ENCODE measurements at regions not wholly inside any gene's neighbourhood (a gene's known extent, or its start where the extent isn't known, plus 50 kb on each side); places are given as distances from the start of the nearest gene placed in this dataset.
"Not testable (repeated sequence)": the region's sequence is repeated elsewhere in the genome, so short reads cannot be mapped to it uniquely, and the experiment has no call there.

DNA sequence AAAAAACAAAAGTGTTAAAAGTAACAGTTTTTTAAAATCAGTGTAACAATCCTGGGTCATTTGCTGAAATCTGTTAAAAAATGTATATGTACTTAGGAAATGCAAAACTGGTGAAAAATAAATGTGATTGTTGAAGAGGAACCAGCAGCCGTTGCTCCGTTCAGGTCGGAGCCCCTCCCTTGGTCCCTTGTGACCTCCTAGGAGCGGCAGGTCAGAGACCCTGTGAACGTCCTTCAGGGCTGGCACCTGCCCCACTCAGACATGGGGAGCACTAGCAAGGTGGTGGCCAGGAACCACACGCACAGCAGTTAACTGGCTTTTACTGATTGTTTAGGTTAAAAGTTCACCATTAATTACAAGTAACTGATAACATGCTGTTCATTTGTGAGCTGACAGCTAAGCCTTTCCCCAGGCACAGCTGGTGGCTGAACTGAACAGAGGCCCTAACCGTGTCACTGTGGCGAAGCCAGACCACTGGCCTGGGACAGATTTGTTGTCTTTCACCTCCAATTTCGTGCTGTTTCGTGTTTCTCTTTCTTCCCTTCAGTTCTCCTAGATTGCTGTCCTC, 159.2 kb upstream of the ALKAL2 start:
- DNase-seq (ENCODE audit: low read depth): no peak

DNA sequence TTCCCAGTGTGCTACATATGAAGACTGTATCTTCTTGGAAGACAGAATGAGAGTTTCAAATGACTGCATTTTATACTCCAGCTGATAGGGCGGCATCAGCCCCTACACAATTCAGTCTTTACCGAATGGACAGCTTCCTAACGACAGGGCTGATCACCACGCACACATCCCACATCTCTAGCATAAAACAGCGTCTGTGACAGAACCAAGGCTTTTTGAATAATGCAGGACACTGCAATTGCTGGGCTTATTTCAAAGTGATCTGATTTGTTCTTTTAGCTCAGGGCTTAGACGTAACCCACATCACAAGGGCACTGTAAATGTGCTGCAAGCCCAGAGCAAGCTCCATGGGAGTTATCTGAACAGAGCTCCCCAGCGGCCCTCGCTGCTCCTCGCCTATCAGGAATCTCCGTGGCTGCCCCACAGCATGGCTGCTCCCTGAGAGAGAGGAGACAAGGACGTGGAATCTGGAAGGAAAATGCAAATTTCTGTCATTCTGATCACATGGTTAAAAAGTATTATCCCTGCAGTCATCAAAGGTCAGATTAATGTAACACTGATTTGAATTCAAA, 158.5 kb upstream of the ALKAL2 start:
- no peak for DNase-seq (ENCODE audit: low read depth)

DNA sequence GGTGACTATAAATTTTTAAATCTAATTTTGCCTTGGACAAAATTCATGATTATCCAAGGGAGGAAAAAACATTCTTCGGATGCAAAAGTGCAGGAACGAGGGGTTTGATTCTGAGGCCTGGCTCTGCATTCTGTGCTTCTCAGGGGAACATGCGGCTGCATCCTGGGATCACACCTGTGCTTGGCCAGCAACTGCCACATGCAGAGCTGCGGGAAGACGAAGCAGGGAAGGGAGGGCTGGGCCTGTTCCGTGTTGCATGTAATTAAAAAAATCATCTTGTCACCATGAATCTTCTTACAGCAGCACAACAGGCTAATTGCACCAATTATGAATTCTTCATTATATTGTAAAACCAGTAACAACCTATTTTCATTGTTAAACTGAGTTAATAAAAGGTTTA, 158.0 kb upstream of the ALKAL2 start:
- DNase-seq (ENCODE audit: low read depth): no peak

DNA sequence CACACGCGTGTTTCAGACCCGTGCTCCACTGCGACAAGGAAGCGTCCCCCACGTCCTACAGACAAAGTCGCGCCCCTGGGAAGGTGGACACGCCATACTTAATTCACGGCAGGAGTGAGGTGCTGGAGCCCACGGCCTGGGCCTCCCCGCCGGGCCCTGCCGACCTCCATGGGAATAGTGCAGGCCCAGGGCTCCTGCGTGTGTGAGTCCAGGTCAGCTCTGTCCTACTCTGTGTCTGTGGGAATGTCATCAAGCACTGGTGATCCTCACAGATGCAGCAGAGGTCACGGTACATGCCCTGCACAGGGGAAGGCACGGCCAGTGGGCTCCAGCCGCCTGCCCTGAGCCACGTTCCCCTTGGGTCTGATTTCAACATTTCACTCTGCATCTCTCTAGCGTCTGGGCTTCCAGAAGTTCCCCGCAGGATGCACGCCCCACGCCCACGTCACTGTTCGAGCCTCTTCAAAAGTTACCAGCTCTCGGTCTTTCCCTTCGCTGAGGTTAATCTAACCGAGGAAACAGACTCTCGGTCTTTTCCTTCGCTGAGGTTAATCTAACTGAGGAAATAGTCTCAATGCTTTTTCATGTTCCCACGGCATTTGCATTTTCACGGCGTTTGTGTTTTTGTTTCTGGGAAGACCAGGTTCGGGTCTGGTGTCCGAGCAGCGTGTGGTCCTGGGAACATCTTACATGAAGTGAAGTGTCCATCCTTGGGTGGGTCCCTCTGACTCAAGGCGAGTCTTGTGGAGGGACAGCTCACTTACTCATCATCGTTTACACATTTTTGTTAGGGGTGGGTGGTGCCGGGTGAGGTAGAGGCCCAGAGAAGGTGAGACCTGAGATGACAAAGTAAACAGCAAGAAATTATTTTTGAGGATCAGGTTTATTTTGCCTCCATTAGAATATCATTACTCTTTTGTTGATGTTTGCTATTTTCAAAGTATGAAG, 157.3 kb upstream of the ALKAL2 start:
- DNase-seq (ENCODE audit: low read depth): no peak

DNA sequence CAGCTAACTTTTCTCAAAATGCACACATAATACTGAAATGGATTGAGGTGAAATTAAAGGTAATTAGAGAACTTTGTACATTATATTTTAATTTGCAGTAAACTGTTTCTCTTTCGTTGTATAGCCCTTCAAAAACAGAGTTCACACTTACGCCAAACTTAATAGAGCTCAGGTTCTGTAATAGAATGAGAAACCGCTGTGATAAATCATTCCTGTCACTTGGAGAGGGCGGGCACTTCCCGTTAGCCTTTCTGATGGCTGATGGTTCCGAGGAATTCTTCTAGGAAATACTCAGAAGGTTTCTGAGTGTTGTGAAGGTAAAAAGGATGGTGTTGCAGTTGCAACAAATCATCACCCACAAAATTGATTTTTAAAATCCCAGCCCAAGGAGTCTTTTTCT, 155.8 kb upstream of the ALKAL2 start:
- no peak for DNase-seq (ENCODE audit: low read depth)

DNA sequence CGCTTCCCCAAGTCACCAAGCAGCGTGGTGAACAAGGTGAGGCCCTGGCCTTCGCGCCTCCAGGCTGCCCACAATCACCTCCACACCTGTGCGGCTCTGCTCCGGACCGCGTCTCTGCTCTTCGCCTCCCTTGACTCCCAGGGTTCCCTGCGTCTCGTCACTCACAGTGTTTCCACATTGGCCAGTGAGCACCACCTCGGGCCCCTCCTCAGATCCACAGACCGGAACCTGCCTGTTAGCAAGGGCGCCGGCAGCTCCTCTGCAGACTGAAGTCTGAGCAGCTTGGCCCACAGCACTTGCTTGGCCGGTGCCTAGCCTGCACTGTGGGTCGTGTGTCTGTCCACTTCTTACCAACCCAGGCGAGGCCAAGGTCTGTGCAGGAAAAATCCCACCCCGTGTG, 155.3 kb upstream of the ALKAL2 start:
- no peak for DNase-seq (ENCODE audit: low read depth)

DNA sequence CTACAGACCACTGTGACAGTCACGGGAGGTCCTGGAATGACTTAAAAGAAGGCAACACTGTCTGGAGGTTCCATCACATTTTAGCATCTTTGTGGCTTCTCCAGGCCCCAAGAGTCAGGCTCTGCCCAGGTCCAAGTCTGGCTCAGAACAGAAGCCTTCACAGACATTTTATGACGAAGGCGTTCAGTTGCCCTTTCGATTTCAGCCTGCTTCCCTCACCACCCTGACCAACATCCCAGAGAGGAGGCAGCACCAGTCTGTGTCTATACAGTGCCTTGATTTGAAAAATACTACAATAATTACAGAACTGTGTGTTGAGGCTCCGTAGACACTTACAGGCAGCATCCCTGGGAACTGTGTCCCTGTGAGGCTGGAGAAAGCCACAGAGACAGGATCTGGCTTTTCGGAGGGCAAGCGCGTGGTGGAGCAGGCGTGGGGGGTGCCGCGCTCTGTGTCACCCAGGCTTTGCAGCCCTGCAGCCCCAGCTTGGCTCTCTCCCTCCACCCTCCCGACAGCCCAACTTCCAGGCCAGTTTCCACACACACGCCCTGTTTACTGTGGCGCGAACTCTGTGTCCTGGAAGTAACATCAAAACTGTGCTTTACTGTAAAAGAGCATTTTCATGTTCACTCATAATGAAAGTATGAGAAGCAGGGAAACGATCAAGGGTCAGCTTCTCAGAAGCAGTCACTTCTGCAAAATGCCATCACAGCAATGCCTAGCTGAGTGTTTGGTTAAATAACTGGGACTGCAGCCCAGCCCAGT, 153.5 kb upstream of the ALKAL2 start:
- no peak for DNase-seq (ENCODE audit: low read depth)

DNA sequence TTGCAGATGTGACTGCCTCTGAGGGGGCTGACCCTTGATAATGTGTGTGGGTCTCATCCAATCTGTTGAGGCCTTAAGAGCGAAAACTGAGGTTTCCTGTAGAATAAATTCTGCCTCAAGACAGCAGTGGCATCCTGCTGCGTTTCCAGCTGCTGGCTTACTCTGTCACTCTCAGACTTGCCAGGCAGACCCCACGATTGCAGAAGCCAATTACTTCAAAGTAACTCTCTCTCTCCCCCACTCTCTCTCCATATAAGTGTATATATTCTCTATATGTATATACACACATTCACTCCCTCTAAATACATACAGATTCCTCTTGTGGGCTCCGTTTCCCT, 152.5 kb upstream of the ALKAL2 start:
- no peak for DNase-seq (ENCODE audit: low read depth)

DNA sequence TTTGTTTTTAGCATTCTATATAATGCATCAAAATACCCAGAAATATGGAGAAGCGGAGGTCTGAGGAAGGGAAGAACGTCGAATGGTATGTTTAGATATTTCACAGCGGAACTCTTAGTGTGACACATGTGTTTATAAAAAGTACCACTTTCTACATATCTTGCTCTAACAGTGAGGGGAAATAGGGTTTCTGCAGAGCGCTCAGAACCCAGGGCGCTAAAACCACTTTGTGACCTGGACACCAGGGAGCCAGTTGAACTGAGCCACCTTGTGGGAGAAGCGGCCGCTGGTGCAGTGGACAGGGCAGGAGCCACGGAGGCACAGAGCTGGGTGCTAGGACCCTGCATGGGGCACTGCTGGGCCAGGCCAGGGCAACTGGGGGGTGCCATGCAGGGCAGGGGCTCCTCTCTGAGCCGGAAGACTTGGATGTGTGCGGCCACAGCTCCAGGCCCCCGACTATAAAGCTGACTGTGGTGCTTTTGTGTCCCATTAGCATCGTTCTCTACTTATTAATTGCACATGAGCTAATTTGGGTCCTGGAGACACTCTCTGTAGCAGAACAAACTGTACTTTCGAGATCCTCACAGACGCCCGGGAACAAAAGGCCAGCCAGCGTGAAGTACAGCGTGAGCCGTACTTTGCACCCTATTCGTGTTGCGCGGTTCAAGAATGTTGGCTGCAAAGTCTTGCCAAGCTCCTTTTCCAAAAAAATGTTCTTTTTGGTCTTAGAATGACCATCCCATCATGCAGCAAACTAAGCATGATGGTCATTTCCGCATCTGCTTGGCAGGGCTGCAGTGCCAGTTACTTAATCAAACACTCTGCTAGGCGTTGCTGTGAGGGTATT, 151.9 kb upstream of the ALKAL2 start:
- no peak for DNase-seq (ENCODE audit: low read depth)

DNA sequence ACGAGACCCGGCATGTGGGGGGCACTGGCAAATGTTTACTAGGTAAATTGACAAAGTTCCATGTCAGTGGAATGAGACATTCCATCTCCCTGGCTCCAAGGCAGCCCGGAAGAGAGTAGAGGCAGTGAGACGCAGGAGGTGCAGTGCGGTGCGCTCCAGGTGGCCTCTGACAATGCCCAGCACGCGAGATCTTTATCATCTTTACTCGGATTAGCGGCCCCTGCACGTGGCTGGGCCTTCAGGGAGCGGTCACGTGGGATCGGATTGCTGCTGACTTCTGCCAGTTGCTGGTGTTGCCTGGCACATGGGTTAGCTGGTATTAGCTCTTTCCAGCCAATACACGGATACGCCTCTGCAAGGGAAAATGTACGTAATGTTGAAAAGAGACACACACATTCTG, 151.2 kb upstream of the ALKAL2 start:
- no peak for DNase-seq (ENCODE audit: low read depth)

DNA sequence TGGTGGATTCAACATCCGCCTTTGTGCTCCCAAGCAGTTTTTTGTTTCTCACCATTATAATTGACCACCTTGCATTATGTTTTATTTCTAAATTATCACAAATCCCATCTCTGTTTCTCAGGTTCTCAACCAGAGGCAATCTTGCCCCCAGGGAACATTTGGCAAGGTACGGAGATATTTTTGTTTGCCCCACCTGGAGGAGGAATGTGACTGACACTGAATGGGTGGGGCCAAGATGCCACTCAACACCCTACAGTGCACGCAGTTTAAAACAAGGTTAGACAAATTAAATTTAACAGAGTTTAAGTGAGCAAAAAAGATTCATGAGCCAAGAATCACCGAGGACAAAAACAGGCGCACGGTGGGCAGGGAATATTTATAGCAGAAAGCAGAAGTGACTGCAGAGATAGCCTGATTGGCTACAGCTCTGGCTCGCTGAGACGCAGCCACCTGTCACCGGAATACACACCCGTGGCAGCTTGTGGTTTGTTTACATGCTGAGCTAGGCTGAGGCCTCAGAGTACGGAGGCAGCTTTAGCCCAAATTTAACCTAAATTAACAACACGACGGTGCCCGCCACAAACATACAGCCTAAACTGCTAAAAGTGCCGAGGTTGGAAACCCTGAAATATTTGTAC, 150.0 kb upstream of the ALKAL2 start:
- DNase-seq (ENCODE audit: low read depth): peak; percentile 52

DNA sequence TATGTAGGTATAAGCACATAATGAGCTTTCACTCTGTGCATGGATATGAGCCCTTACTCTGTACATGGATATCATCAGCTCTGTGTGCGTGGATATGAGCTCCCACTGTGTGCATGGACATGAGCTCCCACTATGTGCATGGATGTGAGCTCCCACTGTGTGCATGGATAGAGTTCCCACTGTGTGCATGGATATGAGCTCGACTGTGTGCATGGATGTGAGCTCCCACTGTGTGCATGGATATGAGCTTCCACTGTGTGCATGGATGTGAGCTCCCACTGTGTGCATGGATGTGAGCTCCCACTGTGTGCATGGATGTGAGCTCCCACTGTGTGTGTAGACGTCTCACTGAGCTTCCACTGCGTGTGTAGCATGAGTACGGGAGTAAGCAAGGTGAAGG, 149.3 kb upstream of the ALKAL2 start:
- no peak for DNase-seq (ENCODE audit: low read depth)

DNA sequence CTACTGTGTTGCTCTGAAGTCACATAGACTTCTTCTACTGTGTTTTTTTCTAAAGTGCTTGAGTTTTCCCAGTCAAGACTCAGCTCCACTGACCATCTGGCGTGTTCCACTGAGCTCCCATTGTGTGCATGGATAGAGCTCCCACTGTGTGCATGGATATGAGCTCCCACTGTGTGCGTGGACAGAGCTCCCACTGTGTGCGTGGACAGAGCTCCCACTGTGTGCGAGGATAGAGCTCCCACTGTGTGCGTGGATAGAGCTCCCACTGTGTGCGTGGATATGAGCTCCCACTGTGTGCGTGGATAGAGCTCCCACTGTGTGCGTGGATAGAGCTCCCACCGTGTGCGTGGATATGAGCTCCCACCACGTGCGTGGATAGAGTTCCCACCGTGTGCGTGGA, 148.3 kb upstream of the ALKAL2 start:
- no peak for DNase-seq (ENCODE audit: low read depth)

DNA sequence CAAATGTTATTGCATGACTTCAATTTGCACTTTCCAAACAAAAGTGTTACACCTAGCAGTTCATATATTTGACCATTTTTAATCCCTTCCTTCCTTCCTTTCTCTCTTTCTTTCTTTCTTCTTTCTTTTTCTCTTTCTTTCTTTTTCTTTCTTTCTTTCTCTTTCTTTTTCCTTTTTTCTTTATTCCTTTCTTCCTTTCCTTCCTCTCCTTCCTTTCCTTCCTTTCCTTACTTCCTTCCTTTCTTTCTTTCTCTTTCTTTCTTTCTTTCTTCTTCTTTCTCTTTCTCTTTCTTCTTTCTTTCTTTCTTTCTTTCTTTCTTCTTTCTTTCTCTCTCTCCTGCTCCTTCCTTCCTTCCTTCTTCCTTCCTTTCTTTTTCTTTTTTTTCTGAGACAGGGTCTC, 146.7 kb upstream of the ALKAL2 start:
- no peak for DNase-seq (ENCODE audit: low read depth)

DNA sequence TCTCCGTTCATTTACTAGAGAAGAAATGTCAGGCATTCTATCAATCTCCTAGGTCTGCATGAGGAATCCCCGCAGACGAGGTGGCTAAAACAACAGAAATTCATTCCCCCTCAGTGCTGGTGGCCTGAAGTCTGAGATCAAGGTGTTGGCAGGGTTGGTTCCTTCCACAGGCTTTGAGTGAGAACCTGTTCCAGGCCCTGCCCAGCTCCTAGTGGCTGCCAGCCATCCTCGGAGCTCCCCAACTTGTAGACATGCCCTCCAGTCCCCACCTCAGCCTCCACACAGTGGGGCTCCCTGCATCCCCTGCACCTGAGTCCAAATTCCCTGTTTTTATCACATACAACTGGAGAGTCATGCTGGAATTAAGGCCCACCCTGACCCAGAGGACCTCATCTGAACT, 145.3 kb upstream of the ALKAL2 start:
- DNase-seq (ENCODE audit: low read depth): no peak

DNA sequence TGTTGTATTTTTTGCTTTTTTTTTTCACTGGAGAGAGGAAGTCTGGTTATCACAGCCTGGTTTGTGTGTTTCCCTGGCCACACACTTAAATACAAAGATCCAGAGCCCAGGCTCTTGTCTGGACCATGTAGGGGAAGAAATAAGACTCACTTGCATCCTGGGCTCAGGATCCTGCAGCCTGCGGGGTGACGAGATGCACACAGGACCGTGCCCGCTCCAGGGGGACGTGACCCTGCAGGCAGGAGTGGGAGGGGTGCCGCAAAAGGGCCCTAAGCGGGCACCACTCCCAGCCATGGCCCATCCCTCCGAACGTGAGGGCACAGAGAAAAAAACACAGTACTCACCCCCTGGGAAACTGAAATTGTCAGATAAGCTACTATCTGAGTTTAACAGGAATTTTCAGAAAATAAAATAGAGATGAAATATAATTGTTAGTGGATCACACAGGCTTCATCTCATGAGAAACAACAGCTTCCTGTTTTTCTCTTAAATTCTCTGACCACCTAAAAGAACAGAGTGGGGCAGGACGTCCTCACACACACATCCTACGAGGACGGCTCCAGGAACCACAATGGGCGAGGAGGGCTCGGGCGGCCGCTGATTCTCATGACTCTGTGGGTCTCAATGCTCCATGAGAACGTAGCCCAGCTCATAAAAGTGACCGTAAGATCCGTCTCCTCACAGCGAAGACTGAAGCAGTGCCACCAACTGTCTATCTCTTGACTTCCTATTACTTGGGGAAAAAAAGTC, 142.6 kb upstream of the ALKAL2 start:
- DNase-seq (ENCODE audit: low read depth): no peak

DNA sequence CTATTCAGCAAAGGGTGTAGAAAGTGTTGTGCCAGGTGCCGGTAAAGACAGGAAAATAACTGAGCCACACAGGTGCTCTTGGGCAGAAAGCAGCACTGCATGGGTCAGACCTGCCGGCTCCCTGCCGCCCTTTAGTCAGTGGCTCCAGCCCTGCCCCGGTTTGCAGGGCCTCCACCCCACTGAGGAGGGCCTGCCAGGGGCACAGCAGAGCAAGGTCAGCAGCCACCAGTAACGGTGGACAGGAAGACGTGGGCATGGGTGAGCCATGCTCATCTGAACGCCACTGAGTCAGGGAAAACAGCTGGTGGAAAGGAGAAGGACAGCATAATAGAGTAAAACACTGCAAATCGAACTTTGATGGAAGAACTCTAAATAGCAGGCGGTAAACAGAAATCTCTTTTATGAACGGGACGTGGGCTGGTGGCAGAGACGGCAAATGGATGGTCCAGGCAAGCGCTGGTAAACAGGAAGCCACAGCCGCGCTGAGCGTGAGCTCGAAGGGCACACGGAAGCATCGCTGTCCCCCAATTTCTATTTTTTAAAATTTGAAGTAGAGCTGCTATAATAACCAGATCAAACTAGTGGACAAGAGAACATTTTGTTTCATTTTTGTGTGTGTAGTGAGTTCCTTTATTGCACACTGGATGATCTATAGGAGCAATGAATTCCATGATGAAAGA, 141.8 kb upstream of the ALKAL2 start:
- no peak for DNase-seq (ENCODE audit: low read depth)

DNA sequence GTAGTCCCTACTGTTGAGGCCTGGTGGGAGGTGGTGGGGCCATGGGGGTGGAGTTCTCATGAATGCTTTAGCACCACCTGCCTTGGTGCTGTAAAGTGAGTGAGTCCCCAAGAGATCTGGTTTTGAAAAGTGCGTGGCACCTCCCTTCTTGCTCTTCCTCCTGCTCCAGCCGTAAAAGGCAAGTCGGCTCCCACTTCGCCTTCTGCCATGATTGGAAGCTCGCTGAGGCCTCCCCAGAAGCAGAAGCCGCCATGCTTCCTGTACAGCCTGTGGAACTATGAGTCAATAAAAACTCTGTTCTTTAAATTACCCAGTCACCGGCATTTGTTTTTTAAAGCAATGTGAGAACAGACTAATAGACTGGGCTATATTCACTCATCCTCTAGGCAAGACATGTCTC, 141.3 kb upstream of the ALKAL2 start:
- DNase-seq (ENCODE audit: low read depth): no peak

DNA sequence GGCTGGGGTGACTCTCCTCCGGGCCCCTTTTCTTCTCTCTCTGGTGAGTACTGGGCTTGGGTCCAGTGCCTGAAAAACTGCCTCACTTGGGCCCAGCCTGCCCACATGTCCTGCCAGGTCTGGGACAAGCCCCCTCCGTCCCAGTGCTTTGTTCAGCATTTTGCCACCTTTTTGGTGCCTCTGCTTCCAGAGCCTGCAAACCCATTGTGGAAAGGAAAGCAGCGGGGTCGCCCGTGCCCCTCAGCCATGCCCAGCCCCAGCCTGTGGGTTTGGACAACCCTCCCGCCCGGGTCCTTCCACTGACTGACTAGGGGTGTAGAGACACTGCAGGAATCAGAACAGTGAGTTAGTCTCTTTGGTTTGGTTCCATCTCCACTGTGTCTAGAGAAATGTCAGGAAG, 140.7 kb upstream of the ALKAL2 start:
- no peak for DNase-seq (ENCODE audit: low read depth)

DNA sequence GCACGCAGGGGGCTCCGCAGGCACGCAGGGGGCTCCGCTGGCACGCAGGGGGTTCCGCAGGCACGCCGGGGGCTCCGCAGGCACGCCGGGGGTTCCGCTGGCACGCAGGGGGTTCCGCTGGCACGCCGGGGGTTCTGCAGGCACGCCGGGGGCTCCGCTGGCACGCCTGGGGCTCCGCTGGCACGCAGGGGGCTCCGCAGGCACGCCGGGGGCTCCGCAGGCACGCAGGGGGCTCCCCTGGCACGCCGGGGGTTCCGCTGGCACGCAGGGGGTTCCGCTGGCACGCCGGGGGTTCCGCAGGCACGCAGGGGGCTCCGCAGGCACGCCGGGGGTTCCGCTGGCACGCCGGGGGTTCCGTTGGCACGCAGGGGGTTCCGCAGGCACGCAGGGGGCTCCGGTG, 138.8 kb upstream of the ALKAL2 start:
- not testable (repeated sequence) for DNase-seq (ENCODE audit: low read depth)
